ENCODE measurements at regions not wholly inside any gene's neighbourhood (a gene's known extent, or its start where the extent isn't known, plus 50 kb on each side); places are given as distances from the start of the nearest gene placed in this dataset.

- TF ChIP-seq CTCF (conservative IDR thresholded peaks at IDR 0.05; ENCODE audit: low read depth in 2 of 2) (no peak), EZH2 (IDR thresholded peaks at IDR 0.05; ENCODE audit: low read depth, unreplicated experiment) (no peak), POLR2AphosphoS5 (IDR thresholded peaks at IDR 0.05; ENCODE audit: low read depth) (no peak), ETS1 (IDR thresholded peaks at IDR 0.05) (no peak), EZH2phosphoT487 (IDR thresholded peaks at IDR 0.05; ENCODE audit: unreplicated experiment) (no peak), JUNB (IDR thresholded peaks at IDR 0.05; ENCODE audit: unreplicated experiment) (no peak), ZNF114 (CRISPR knock-in tag; IDR thresholded peaks at IDR 0.05) (no peak), REST (IDR thresholded peaks at IDR 0.05; ENCODE audit: unreplicated experiment) (no peak), STAT1 (IDR thresholded peaks at IDR 0.05; ENCODE audit: unreplicated experiment) (no peak), ZNF462 (CRISPR knock-in tag; IDR thresholded peaks at IDR 0.05) (no peak)
Measured at GRCh38 chr5:116799401-116799800, 224.8 kb upstream of the SEMA6A start.

Data from GM23338 (cell line).